Testis (tissue), 2 donors: ENCODE measurements at regions not wholly inside any gene's neighbourhood (a gene's known extent, or its start where the extent isn't known, plus 50 kb on each side); places are given as distances from the start of the nearest gene placed in this dataset.

Experiments
- POLR2A ChIP-seq: fragments of 450-650 bp; IDR thresholded peaks from one replicate; pipeline ENCODE4 v1.6.1; 2017; ENCODE audit warnings: antibody characterized with exemption, mild to moderate bottlenecking, moderate library complexity
- TF ChIP-seq, protein P1 (sequence below), 3 experiments: fragments of 450-650 bp in 2 of 3; fragments of 200-600 bp in 1 of 3; sonication (generic) in 1 of 3; IDR thresholded peaks; one replicate each; pipeline ENCODE4 v1.5.1; 2016 to 2019; ENCODE audit warnings: antibody characterized with exemption in 3 of 3, mild to moderate bottlenecking in 2 of 3, moderate library complexity in 1 of 3

DNA sequence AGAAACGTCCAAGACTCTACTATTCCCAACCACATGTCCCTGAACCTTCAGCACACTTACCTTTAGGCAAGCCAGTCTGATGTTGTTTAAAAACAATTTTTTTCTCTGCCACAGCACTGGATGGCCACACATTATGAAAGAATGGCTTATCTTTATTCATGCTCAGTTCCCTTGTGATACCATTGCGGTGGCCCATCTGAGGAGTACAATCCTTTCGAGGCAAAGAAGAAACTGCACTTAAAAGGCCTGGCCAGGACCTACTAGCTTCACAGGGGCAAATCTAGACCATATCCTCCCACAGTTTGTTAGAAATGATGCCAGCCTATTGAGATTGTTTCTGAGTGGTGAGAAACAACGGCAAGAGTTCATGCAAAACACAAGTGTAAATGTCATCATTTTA is 88.4 kb upstream of the PLEKHG1 start:
- TF ChIP-seq, protein P1, sequence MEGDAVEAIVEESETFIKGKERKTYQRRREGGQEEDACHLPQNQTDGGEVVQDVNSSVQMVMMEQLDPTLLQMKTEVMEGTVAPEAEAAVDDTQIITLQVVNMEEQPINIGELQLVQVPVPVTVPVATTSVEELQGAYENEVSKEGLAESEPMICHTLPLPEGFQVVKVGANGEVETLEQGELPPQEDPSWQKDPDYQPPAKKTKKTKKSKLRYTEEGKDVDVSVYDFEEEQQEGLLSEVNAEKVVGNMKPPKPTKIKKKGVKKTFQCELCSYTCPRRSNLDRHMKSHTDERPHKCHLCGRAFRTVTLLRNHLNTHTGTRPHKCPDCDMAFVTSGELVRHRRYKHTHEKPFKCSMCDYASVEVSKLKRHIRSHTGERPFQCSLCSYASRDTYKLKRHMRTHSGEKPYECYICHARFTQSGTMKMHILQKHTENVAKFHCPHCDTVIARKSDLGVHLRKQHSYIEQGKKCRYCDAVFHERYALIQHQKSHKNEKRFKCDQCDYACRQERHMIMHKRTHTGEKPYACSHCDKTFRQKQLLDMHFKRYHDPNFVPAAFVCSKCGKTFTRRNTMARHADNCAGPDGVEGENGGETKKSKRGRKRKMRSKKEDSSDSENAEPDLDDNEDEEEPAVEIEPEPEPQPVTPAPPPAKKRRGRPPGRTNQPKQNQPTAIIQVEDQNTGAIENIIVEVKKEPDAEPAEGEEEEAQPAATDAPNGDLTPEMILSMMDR (IDR thresholded peaks at IDR 0.05): no peak
- TF ChIP-seq POLR2A: no peak
